ENCODE measurements at regions not wholly inside any gene's neighbourhood (a gene's known extent, or its start where the extent isn't known, plus 50 kb on each side); places are given as distances from the start of the nearest gene placed in this dataset.

DNA sequence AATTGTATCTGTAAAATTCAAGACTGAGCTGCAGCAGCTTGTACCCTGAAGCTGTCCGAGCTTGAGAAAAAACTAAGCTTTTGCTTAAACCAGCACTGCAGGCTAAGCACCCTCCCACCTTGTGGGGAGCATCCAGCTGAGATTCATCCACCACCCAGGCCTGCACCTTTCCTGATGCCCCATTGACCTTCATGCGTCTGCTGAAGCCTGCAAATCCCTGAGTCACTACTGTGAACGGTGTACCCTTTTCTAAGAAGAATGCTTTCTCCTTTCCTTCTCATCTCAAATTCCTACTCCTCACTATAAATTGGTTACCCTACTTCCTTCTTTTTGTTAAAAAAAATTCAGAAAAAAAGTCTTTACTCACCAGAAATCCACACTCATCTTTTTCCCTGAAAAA, 90.9 kb upstream of the RGS18 start:
- H3K9me3 ChIP-seq (replicated peaks; ENCODE audit: control insufficient read depth, insufficient read depth, low read depth, low read length), result no peaks in the 10 kb centered on the region
- FAIRE-seq (no peak), ATAC-seq (peak; percentile 79), DNase-seq (ENCODE audit: extremely low read depth in 1 of 4, low spot score in 3 of 4) (peak in 2 of 4 experiments; percentile 18 to 52)
- no peak overlapping the region for H3K9ac ChIP-seq (ENCODE audit: insufficient read depth in 1 of 2, low read depth in 2 of 2, low read length in 2 of 2)
- TF ChIP-seq RCOR1 (IDR thresholded peaks at IDR 0.05; ENCODE audit: borderline replicate concordance in 1 of 2, low read depth in 2 of 2, low read length in 2 of 2), result peak in 1 of 2 experiments; percentile 33; a peak in 1 of 4 replicates
- peak; percentile 49 for TF ChIP-seq CBFA2T3 (IDR thresholded peaks at IDR 0.05)
- peak; percentile 30 to 43; a peak in 2 of 4 replicates for TF ChIP-seq KDM1A (IDR thresholded peaks at IDR 0.05)
- peak; percentile 36; the same call in 1 of the 2 replicates for TF ChIP-seq CTBP1 (IDR thresholded peaks at IDR 0.05; ENCODE audit: borderline replicate concordance)
- TF ChIP-seq ZNF764 (CRISPR knock-in tag; IDR thresholded peaks at IDR 0.05; ENCODE audit: low read depth), result no peak
- peak; percentile 56; the same call in 1 of the 2 replicates for TF ChIP-seq ESRRA (IDR thresholded peaks at IDR 0.05; ENCODE audit: borderline replicate concordance, low read depth)
- TF ChIP-seq ZNF316 (IDR thresholded peaks at IDR 0.05), result peak; percentile 16; the same call in 1 of the 2 replicates
- TF ChIP-seq, protein P1, sequence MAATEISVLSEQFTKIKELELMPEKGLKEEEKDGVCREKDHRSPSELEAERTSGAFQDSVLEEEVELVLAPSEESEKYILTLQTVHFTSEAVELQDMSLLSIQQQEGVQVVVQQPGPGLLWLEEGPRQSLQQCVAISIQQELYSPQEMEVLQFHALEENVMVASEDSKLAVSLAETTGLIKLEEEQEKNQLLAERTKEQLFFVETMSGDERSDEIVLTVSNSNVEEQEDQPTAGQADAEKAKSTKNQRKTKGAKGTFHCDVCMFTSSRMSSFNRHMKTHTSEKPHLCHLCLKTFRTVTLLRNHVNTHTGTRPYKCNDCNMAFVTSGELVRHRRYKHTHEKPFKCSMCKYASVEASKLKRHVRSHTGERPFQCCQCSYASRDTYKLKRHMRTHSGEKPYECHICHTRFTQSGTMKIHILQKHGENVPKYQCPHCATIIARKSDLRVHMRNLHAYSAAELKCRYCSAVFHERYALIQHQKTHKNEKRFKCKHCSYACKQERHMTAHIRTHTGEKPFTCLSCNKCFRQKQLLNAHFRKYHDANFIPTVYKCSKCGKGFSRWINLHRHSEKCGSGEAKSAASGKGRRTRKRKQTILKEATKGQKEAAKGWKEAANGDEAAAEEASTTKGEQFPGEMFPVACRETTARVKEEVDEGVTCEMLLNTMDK (IDR thresholded peaks at IDR 0.05; ENCODE audit: borderline replicate concordance, insufficient read depth, low read depth, low read length, poor library complexity, severe bottlenecking), result no peak
- TF ChIP-seq NFE2 (IDR thresholded peaks at IDR 0.05; ENCODE audit: low read depth), result peak; percentile 63
- H3K9me1 ChIP-seq (ENCODE audit: control insufficient read depth, insufficient read depth, low read length), result no peaks in the 10 kb centered on the region
- no peaks in the 10 kb centered on the region for H3K79me2 ChIP-seq (ENCODE audit: control insufficient read depth, insufficient read depth, low read length)
- H3K4me2 ChIP-seq (ENCODE audit: insufficient read depth, low read length), result no peak overlapping the region
- ChIA-PET CTCF (ENCODE audit: low intra/inter-chr PET ratio) (no interaction called here), POLR2A (interaction anchor here (0.6 to 1.2 kb wide), 2 partner anchors 10 to 15 kb away, joined by 3 to 7 read pairs; no protein-coding TSS in a partner anchor)
- no peaks in the 10 kb centered on the region for H4K20me1 ChIP-seq (replicated peaks; ENCODE audit: control insufficient read depth, insufficient read depth, low read length)
- intact Hi-C loops (cut with micrococcal nuclease) (no loop called here), in situ Hi-C loops (cut with MboI) (no loop called here)
- WGBS (ENCODE audit: insufficient coverage, low coverage, missing lambda C conversion rate), result 4% methylated on average over 3 of the region's 3 CpGs
- no peak overlapping the region for H2AFZ ChIP-seq (ENCODE audit: low read depth, low read length)
- no peaks in the 10 kb centered on the region for H3K36me3 ChIP-seq (ENCODE audit: control insufficient read depth, insufficient read depth, low read length)
- BruUV-seq (replicated peaks), result no TSS peak
- H3K27ac ChIP-seq (ENCODE audit: extremely low read depth, low read depth, low read length), result no peak overlapping the region
- no peak overlapping the region for H3K4me3 ChIP-seq
- no peaks in the 10 kb centered on the region for H3K27me3 ChIP-seq (ENCODE audit: control insufficient read depth in 2 of 2, insufficient read depth in 2 of 2, low read length in 2 of 2)
- no peaks in the 10 kb centered on the region; a peak in 2 of 5 replicates for H3K4me1 ChIP-seq (replicated peaks in 1 of 2; ENCODE audit: control insufficient read depth in 2 of 2, insufficient read depth in 2 of 2, low read length in 2 of 2)
